ENCODE measurements at regions not wholly inside any gene's neighbourhood (a gene's known extent, or its start where the extent isn't known, plus 50 kb on each side); places are given as distances from the start of the nearest gene placed in this dataset.

DNA sequence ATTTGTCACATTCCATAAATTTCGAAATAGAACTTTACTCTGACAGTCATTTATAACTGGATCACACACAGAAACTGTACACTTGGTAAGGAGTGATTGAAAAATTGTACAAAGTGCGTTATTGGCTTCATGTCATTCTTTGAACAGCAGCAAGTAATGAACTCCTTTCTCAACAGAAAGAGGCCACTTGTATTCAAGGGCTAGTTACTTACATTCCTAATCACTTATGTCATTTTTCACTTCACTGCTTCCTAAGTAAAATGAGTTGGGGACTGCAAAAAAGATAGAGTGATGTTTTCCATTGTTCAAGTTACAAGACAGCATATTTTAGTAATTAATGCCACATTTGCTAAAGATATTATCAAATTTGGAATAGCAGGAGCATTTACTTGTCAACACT is 893.2 kb downstream of the DTWD2 start:
- no peak for ATAC-seq

GRCh38 chr5:118088448-118088847 is 899.9 kb downstream of the DTWD2 start:
- POLR2A ChIA-PET, result no interaction called here
- Mint-ChIP-seq H3K27me3 (no peaks in the 10 kb centered on the region), H3K4me3 (no peak overlapping the region), H3K27ac (no peak overlapping the region), H3K4me1 (ENCODE audit: low read depth) (no peaks in the 10 kb centered on the region), H3K9me3 (peaks cover 6% of the 10 kb centered on the region), H3K36me3 (ENCODE audit: low read depth) (no peaks in the 10 kb centered on the region)
- intact Hi-C loops (cut with micrococcal nuclease), result no loop called here
- ATAC-seq (no peak), DNase-seq (no peak)
- CTCF ChIA-PET, result no interaction called here
- TF ChIP-seq, protein P1, sequence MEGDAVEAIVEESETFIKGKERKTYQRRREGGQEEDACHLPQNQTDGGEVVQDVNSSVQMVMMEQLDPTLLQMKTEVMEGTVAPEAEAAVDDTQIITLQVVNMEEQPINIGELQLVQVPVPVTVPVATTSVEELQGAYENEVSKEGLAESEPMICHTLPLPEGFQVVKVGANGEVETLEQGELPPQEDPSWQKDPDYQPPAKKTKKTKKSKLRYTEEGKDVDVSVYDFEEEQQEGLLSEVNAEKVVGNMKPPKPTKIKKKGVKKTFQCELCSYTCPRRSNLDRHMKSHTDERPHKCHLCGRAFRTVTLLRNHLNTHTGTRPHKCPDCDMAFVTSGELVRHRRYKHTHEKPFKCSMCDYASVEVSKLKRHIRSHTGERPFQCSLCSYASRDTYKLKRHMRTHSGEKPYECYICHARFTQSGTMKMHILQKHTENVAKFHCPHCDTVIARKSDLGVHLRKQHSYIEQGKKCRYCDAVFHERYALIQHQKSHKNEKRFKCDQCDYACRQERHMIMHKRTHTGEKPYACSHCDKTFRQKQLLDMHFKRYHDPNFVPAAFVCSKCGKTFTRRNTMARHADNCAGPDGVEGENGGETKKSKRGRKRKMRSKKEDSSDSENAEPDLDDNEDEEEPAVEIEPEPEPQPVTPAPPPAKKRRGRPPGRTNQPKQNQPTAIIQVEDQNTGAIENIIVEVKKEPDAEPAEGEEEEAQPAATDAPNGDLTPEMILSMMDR (IDR thresholded peaks at IDR 0.05), result no peak

More for the DNA sequence above, 893.2 kb downstream of the DTWD2 start:
- no peaks in the 10 kb centered on the region for H3K4me1 Mint-ChIP-seq (ENCODE audit: low read depth)
- intact Hi-C loops (cut with micrococcal nuclease), result no loop called here
- ChIA-PET CTCF (no interaction called here), POLR2A (interaction anchor here (0.6 kb wide), 1 partner anchor 31 kb away, joined by 3 read pairs; no protein-coding TSS in a partner anchor)
- TF ChIP-seq, protein P1 (IDR thresholded peaks at IDR 0.05), result no peak
- no peak overlapping the region for H3K4me3 Mint-ChIP-seq
- H3K27me3 Mint-ChIP-seq, result no peaks in the 10 kb centered on the region
- no peaks in the 10 kb centered on the region for H3K36me3 Mint-ChIP-seq (ENCODE audit: low read depth)
- peaks cover 5% of the 10 kb centered on the region for H3K9me3 Mint-ChIP-seq
- DNase-seq, result no peak
- no peak overlapping the region for H3K27ac Mint-ChIP-seq

DNA sequence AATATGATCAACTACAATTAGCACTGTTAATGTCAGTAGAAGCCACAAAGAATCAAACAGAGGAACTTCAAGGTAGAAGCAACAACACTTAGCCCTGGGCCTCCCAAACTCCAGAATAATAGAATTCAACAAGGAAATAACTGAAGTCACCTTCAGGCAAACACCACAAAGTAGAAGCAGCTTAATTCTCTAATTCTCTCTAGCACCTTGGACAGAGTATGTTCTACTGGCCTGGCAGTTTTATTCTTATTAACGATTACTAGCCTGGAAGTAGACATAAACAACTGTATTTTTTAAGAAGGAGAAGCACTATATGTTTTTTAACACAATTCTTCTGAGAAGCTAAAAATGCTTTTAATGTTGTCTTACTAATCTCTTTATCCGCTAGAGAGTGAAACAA is 911.9 kb downstream of the DTWD2 start:
- Mint-ChIP-seq H3K4me3 (no peak overlapping the region), H3K4me1 (ENCODE audit: low read depth) (no peaks in the 10 kb centered on the region), H3K27ac (no peak overlapping the region), H3K27me3 (no peaks in the 10 kb centered on the region), H3K36me3 (ENCODE audit: low read depth) (no peaks in the 10 kb centered on the region), H3K9me3 (peaks cover 9% of the 10 kb centered on the region)
- DNase-seq, result no peak
- CTCF ChIA-PET, result no interaction called here
- ATAC-seq, result no peak
- POLR2A ChIA-PET, result no interaction called here
- intact Hi-C loops (cut with micrococcal nuclease), result no loop called here
- TF ChIP-seq, protein P1 (IDR thresholded peaks at IDR 0.05), result no peak

GRCh38 chr5:118070041-118070440 is 918.3 kb downstream of the DTWD2 start:
- ChIA-PET POLR2A (no interaction called here), CTCF (no interaction called here)
- Mint-ChIP-seq H3K4me1 (ENCODE audit: low read depth) (no peaks in the 10 kb centered on the region), H3K9me3 (peaks cover 2% of the 10 kb centered on the region), H3K27me3 (no peaks in the 10 kb centered on the region), H3K36me3 (ENCODE audit: low read depth) (no peaks in the 10 kb centered on the region), H3K27ac (no peak overlapping the region), H3K4me3 (no peak overlapping the region)
- TF ChIP-seq, protein P1 (IDR thresholded peaks at IDR 0.05), result no peak
- intact Hi-C loops (cut with micrococcal nuclease), result no loop called here
- ATAC-seq, result no peak
- DNase-seq, result no peak

GRCh38 chr5:118069452-118069851 is 918.9 kb downstream of the DTWD2 start:
- DNase-seq, result no peak
- Mint-ChIP-seq H3K4me1 (ENCODE audit: low read depth) (no peaks in the 10 kb centered on the region), H3K36me3 (ENCODE audit: low read depth) (no peaks in the 10 kb centered on the region), H3K9me3 (peaks cover 2% of the 10 kb centered on the region), H3K27ac (no peak overlapping the region), H3K4me3 (no peak overlapping the region), H3K27me3 (no peaks in the 10 kb centered on the region)
- ChIA-PET CTCF (no interaction called here), POLR2A (no interaction called here)
- ATAC-seq, result no peak
- TF ChIP-seq, protein P1 (IDR thresholded peaks at IDR 0.05), result no peak
- intact Hi-C loops (cut with micrococcal nuclease), result no loop called here
